ENCODE measurements at regions not wholly inside any gene's neighbourhood (a gene's known extent, or its start where the extent isn't known, plus 50 kb on each side); places are given as distances from the start of the nearest gene placed in this dataset.

DNA sequence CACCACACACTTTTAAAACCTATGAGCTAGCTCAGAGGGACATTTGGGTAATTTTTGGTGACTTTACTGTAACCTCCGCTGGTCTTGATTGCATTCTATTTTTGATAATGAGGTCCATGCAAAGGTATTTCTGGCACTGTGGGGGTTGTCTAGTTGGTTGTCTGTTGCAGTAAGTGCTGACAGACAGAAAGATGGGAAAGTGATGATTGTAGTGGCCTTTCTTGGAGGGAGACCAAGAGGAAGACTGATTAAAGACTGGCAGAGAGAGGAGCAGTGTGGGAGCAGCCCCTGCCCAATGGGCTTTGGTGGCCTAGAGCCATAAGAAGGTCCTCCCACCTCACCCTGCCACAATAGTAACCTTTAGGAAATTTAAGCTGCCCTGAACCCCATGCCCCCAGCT lies 173.4 kb upstream of the CTBP2 start:
- DNase-seq (no peak), ATAC-seq (ENCODE audit: low read depth) (no peak)
- no peak overlapping the region for H3K27ac Mint-ChIP-seq
- no peaks in the 10 kb centered on the region for H3K9me3 Mint-ChIP-seq (ENCODE audit: insufficient read depth)
- H2AFZ ChIP-seq (ENCODE audit: insufficient read depth, low read depth, low read length, poor library complexity, severe bottlenecking), result no peak overlapping the region
- no peaks in the 10 kb centered on the region for H3K36me3 ChIP-seq (replicated peaks in 1 of 2; ENCODE audit: control extremely low read depth in 1 of 2, control insufficient read depth in 1 of 2, extremely low read depth in 1 of 2, insufficient read depth in 2 of 2, low read length in 1 of 2)
- no peak for TF ChIP-seq EZH2 (IDR thresholded peaks at IDR 0.05; ENCODE audit: borderline replicate concordance, insufficient read depth, low read depth, low read length, poor library complexity, severe bottlenecking)
- H3K4me3 ChIP-seq (ENCODE audit: control extremely low read depth in 1 of 5, extremely low read depth in 1 of 5, insufficient read depth in 1 of 5, low read depth in 2 of 5, low read length in 4 of 5), result no peak overlapping the region
- intact Hi-C loops (cut with micrococcal nuclease), result no loop called here
- H3K4me1 Mint-ChIP-seq, result no peaks in the 10 kb centered on the region
- no peak overlapping the region for H3K4me2 ChIP-seq (replicated peaks; ENCODE audit: low read depth, low read length, poor library complexity, severe bottlenecking)
- no peaks in the 10 kb centered on the region for H3K4me1 ChIP-seq (ENCODE audit: control insufficient read depth in 2 of 2, insufficient read depth in 2 of 2, low read length in 2 of 2)
- ChIA-PET CTCF (no interaction called here), POLR2A (no interaction called here)
- H3K27me3 Mint-ChIP-seq, result peaks cover 14% of the 10 kb centered on the region
- no peaks in the 10 kb centered on the region for H4K20me1 ChIP-seq (ENCODE audit: control insufficient read depth, insufficient read depth, low read length, poor library complexity, severe bottlenecking)
- H3K27ac ChIP-seq (ENCODE audit: low read length in 2 of 2), result no peak overlapping the region
- H3K79me2 ChIP-seq (ENCODE audit: control insufficient read depth, insufficient read depth, low read length), result no peaks in the 10 kb centered on the region
- H3K9ac ChIP-seq (ENCODE audit: low read length), result no peak overlapping the region
- no peak overlapping the region for H3K4me3 Mint-ChIP-seq
- 73% methylated on average over 1 of the region's 1 CpG for WGBS (ENCODE audit: insufficient coverage)
- peaks cover 0 to 6% (median 0%) of the 10 kb centered on the region in 4 experiments for H3K27me3 ChIP-seq (replicated peaks in 1 of 4; ENCODE audit: control extremely low read depth in 1 of 4, control insufficient read depth in 3 of 4, insufficient read depth in 4 of 4, low read length in 3 of 4)
- peaks cover 0 to 14% (median 0%) of the 10 kb centered on the region in 3 donors for H3K9me3 ChIP-seq (ENCODE audit: control extremely low read depth in 1 of 3, control insufficient read depth in 2 of 3, insufficient read depth in 1 of 3, low read length in 2 of 3)

- H3K4me1 Mint-ChIP-seq, result no peaks in the 10 kb centered on the region
- Histone ChIP-seq H2AFZ (ENCODE audit: insufficient read depth, low read depth, low read length, poor library complexity, severe bottlenecking) (no peak overlapping the region), H3K27ac (ENCODE audit: low read length in 2 of 2) (no peak overlapping the region), H3K9me3 (ENCODE audit: control extremely low read depth in 1 of 3, control insufficient read depth in 2 of 3, insufficient read depth in 1 of 3, low read length in 2 of 3) (peaks cover 0 to 14% (median 0%) of the 10 kb centered on the region in 3 donors), H3K4me3 (ENCODE audit: control extremely low read depth in 1 of 5, extremely low read depth in 1 of 5, insufficient read depth in 1 of 5, low read depth in 2 of 5, low read length in 4 of 5) (no peak overlapping the region), H4K20me1 (ENCODE audit: control insufficient read depth, insufficient read depth, low read length, poor library complexity, severe bottlenecking) (no peaks in the 10 kb centered on the region), H3K9ac (ENCODE audit: low read length) (no peak overlapping the region), H3K4me2 (replicated peaks; ENCODE audit: low read depth, low read length, poor library complexity, severe bottlenecking) (no peak overlapping the region), H3K79me2 (ENCODE audit: control insufficient read depth, insufficient read depth, low read length) (no peaks in the 10 kb centered on the region), H3K36me3 (replicated peaks in 1 of 2; ENCODE audit: control extremely low read depth in 1 of 2, control insufficient read depth in 1 of 2, extremely low read depth in 1 of 2, insufficient read depth in 2 of 2, low read length in 1 of 2) (no peaks in the 10 kb centered on the region), H3K27me3 (replicated peaks in 1 of 4; ENCODE audit: control extremely low read depth in 1 of 4, control insufficient read depth in 3 of 4, insufficient read depth in 4 of 4, low read length in 3 of 4) (peaks cover 0 to 6% (median 2%) of the 10 kb centered on the region in 4 experiments), H3K4me1 (ENCODE audit: control insufficient read depth in 2 of 2, insufficient read depth in 2 of 2, low read length in 2 of 2) (no peaks in the 10 kb centered on the region)
- ChIA-PET CTCF (no interaction called here), POLR2A (no interaction called here)
- no peak for TF ChIP-seq EZH2 (IDR thresholded peaks at IDR 0.05; ENCODE audit: borderline replicate concordance, insufficient read depth, low read depth, low read length, poor library complexity, severe bottlenecking)
- TF ChIP-seq, protein P1, sequence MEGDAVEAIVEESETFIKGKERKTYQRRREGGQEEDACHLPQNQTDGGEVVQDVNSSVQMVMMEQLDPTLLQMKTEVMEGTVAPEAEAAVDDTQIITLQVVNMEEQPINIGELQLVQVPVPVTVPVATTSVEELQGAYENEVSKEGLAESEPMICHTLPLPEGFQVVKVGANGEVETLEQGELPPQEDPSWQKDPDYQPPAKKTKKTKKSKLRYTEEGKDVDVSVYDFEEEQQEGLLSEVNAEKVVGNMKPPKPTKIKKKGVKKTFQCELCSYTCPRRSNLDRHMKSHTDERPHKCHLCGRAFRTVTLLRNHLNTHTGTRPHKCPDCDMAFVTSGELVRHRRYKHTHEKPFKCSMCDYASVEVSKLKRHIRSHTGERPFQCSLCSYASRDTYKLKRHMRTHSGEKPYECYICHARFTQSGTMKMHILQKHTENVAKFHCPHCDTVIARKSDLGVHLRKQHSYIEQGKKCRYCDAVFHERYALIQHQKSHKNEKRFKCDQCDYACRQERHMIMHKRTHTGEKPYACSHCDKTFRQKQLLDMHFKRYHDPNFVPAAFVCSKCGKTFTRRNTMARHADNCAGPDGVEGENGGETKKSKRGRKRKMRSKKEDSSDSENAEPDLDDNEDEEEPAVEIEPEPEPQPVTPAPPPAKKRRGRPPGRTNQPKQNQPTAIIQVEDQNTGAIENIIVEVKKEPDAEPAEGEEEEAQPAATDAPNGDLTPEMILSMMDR (IDR thresholded peaks at IDR 0.05), result no peak
- no peak for ATAC-seq (ENCODE audit: low read depth)
- H3K4me3 Mint-ChIP-seq, result no peak overlapping the region
- H3K27ac Mint-ChIP-seq, result no peak overlapping the region
- 67% methylated on average over 4 of the region's 4 CpGs for WGBS (ENCODE audit: insufficient coverage)
- intact Hi-C loops (cut with micrococcal nuclease), result no loop called here
- H3K27me3 Mint-ChIP-seq, result peaks cover 15% of the 10 kb centered on the region
- DNase-seq, result no peak
- no peaks in the 10 kb centered on the region for H3K9me3 Mint-ChIP-seq (ENCODE audit: insufficient read depth)
Observed at GRCh38 chr10:125333209-125333591, 172.8 kb upstream of the CTBP2 start.

All from B cell (primary cell).